ENCODE measurements at regions not wholly inside any gene's neighbourhood (a gene's known extent, or its start where the extent isn't known, plus 50 kb on each side); places are given as distances from the start of the nearest gene placed in this dataset.

DNA sequence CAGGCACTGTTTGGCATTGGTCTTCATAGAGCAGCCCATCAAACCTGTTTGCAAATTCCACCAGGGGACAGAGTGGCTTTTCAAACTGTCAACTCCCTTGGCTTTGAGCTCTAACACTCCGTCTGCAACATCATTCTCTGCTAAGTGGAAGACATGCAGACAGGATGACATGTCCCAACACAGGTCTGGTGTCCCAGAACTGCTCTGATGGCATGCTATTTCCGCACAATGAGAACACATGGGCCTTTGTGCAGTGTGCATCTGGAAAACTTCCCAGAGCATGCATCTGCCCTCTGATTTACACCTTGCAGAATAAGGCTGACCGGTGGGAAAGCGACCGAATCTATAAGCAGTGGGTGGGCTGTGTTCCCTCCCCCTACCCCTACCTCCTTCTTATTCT is 212.8 kb upstream of the GYPA start:
- Histone ChIP-seq H3K4me3 (no peak overlapping the region), H3K79me2 (ENCODE audit: control insufficient read depth, insufficient read depth, low read length) (no peaks in the 10 kb centered on the region), H3K9me1 (ENCODE audit: control insufficient read depth, insufficient read depth, low read length) (no peaks in the 10 kb centered on the region), H3K9ac (ENCODE audit: insufficient read depth in 1 of 2, low read depth in 2 of 2, low read length in 2 of 2) (no peak overlapping the region), H3K27ac (ENCODE audit: extremely low read depth, low read depth, low read length) (no peak overlapping the region), H2AFZ (ENCODE audit: low read depth, low read length) (no peak overlapping the region), H3K4me1 (replicated peaks in 1 of 2; ENCODE audit: control insufficient read depth in 2 of 2, insufficient read depth in 2 of 2, low read length in 2 of 2) (no peaks in the 10 kb centered on the region; a peak in 1 of 5 replicates), H3K4me2 (ENCODE audit: insufficient read depth, low read length) (no peak overlapping the region), H3K27me3 (ENCODE audit: control insufficient read depth in 2 of 2, insufficient read depth in 2 of 2, low read length in 2 of 2) (no peaks in the 10 kb centered on the region), H3K36me3 (ENCODE audit: control insufficient read depth, insufficient read depth, low read length) (no peaks in the 10 kb centered on the region), H3K9me3 (replicated peaks; ENCODE audit: control insufficient read depth, insufficient read depth, low read depth, low read length) (no peaks in the 10 kb centered on the region), H4K20me1 (replicated peaks; ENCODE audit: control insufficient read depth, insufficient read depth, low read length) (no peaks in the 10 kb centered on the region)
- FAIRE-seq: no peak
- CTCF ChIA-PET (ENCODE audit: low intra/inter-chr PET ratio): no interaction called here
- no peak for DNase-seq (ENCODE audit: extremely low read depth in 1 of 4, low spot score in 3 of 4)
- ATAC-seq: no peak
- no TSS peak for BruUV-seq (replicated peaks)
- in situ Hi-C loops (cut with MboI) (no loop called here), intact Hi-C loops (cut with micrococcal nuclease) (loop anchor here (10.0 kb wide), 1 partner anchor 178 kb away; no protein-coding TSS in a partner anchor)
- 0% methylated on average over 5 of the region's 5 CpGs for WGBS (ENCODE audit: insufficient coverage, low coverage, missing lambda C conversion rate)
- POLR2A ChIA-PET: interaction anchor here (0.8 kb wide), 1 partner anchor 17 kb away, joined by 3 read pairs; no protein-coding TSS in a partner anchor
- no peak for TF ChIP-seq COPS2 (conservative IDR thresholded peaks at IDR 0.05)
- TF ChIP-seq ZNF668 (CRISPR knock-in tag; IDR thresholded peaks at IDR 0.05): no peak
- TF ChIP-seq ZEB2 (IDR thresholded peaks at IDR 0.05): no peak
- TF ChIP-seq, protein P1, sequence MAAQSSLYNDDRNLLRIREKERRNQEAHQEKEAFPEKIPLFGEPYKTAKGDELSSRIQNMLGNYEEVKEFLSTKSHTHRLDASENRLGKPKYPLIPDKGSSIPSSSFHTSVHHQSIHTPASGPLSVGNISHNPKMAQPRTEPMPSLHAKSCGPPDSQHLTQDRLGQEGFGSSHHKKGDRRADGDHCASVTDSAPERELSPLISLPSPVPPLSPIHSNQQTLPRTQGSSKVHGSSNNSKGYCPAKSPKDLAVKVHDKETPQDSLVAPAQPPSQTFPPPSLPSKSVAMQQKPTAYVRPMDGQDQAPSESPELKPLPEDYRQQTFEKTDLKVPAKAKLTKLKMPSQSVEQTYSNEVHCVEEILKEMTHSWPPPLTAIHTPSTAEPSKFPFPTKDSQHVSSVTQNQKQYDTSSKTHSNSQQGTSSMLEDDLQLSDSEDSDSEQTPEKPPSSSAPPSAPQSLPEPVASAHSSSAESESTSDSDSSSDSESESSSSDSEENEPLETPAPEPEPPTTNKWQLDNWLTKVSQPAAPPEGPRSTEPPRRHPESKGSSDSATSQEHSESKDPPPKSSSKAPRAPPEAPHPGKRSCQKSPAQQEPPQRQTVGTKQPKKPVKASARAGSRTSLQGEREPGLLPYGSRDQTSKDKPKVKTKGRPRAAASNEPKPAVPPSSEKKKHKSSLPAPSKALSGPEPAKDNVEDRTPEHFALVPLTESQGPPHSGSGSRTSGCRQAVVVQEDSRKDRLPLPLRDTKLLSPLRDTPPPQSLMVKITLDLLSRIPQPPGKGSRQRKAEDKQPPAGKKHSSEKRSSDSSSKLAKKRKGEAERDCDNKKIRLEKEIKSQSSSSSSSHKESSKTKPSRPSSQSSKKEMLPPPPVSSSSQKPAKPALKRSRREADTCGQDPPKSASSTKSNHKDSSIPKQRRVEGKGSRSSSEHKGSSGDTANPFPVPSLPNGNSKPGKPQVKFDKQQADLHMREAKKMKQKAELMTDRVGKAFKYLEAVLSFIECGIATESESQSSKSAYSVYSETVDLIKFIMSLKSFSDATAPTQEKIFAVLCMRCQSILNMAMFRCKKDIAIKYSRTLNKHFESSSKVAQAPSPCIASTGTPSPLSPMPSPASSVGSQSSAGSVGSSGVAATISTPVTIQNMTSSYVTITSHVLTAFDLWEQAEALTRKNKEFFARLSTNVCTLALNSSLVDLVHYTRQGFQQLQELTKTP (IDR thresholded peaks at IDR 0.05; ENCODE audit: low read depth in 1 of 2, partially characterized antibody in 2 of 2): no peak
- no peak for TF ChIP-seq MECOM (CRISPR knock-in tag; IDR thresholded peaks at IDR 0.05)
- TF ChIP-seq TAL1 (IDR thresholded peaks at IDR 0.05): no peak
- no peak for TF ChIP-seq ZNF354B (CRISPR knock-in tag; IDR thresholded peaks at IDR 0.05)
- no peak for TF ChIP-seq GATAD2A (IDR thresholded peaks at IDR 0.05)
- no peak for TF ChIP-seq FOXA3 (CRISPR knock-in tag; conservative IDR thresholded peaks at IDR 0.05 in 1 of 2, IDR thresholded peaks at IDR 0.05 in 1 of 2)
- TF ChIP-seq ASH1L (IDR thresholded peaks at IDR 0.05; ENCODE audit: borderline replicate concordance, low read depth, partially characterized antibody): no peak
- no peak for TF ChIP-seq KLF6 (CRISPR knock-in tag; IDR thresholded peaks at IDR 0.05; ENCODE audit: borderline replicate concordance)
- TF ChIP-seq, protein P2, sequence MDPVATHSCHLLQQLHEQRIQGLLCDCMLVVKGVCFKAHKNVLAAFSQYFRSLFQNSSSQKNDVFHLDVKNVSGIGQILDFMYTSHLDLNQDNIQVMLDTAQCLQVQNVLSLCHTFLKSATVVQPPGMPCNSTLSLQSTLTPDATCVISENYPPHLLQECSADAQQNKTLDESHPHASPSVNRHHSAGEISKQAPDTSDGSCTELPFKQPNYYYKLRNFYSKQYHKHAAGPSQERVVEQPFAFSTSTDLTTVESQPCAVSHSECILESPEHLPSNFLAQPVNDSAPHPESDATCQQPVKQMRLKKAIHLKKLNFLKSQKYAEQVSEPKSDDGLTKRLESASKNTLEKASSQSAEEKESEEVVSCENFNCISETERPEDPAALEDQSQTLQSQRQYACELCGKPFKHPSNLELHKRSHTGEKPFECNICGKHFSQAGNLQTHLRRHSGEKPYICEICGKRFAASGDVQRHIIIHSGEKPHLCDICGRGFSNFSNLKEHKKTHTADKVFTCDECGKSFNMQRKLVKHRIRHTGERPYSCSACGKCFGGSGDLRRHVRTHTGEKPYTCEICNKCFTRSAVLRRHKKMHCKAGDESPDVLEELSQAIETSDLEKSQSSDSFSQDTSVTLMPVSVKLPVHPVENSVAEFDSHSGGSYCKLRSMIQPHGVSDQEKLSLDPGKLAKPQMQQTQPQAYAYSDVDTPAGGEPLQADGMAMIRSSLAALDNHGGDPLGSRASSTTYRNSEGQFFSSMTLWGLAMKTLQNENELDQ (CRISPR knock-in tag; IDR thresholded peaks at IDR 0.05; ENCODE audit: borderline replicate concordance): no peak
- TF ChIP-seq ZKSCAN3 (CRISPR knock-in tag; IDR thresholded peaks at IDR 0.05): no peak
